ENCODE measurements at regions not wholly inside any gene's neighbourhood (a gene's known extent, or its start where the extent isn't known, plus 50 kb on each side); places are given as distances from the start of the nearest gene placed in this dataset.

DNA sequence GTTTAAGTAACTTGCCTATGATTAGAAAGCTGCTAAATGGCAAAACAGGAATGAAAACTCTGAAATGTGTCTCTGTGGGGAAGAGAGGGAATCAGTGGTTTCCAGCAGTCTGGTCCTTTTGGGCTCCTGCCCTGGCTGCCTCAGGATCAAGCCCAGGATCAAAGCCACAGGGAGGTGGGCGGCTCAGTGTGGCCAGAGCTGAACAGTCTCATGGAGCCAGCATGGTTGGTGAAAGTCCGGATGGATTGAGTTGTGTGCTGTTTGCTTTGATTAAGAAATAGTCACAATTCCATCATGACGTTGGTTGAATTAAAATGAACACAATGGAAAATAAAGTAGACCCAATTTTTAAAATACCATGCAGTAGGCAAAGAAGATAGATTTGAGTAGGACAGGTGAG lies 344.2 kb downstream of the LPIN1 start:
- no peak for TF ChIP-seq SUZ12 (IDR thresholded peaks at IDR 0.05; ENCODE audit: extremely low read depth, insufficient read depth, insufficient read length)
- no peak for TF ChIP-seq YY1 (IDR thresholded peaks at IDR 0.05; ENCODE audit: insufficient read depth, insufficient read length)
- no peak for TF ChIP-seq ZNF274 (IDR thresholded peaks at IDR 0.05; ENCODE audit: low read depth, low read length)

GRCh38 chr2:12091201-12091806 lies 344.9 kb downstream of the LPIN1 start:
- DNase-seq (ENCODE audit: low read depth, low spot score): no peak
- H3K36me3 ChIP-seq (ENCODE audit: insufficient read depth, insufficient read length, low read length): no peaks in the 10 kb centered on the region
- H3K4me3 ChIP-seq (ENCODE audit: insufficient read length, low read depth): no peak overlapping the region
- H3K4me1 ChIP-seq (ENCODE audit: insufficient read depth, insufficient read length): no peaks in the 10 kb centered on the region
- no peaks in the 10 kb centered on the region for H3K27me3 ChIP-seq (ENCODE audit: insufficient read depth, insufficient read length)
- H3K9me3 ChIP-seq (ENCODE audit: insufficient read depth, low read length): peaks cover 15% of the 10 kb centered on the region; the same call in 1 of the 2 replicates
- no peak for TF ChIP-seq YY1 (IDR thresholded peaks at IDR 0.05; ENCODE audit: insufficient read depth, insufficient read length)
- no peak for TF ChIP-seq ZNF274 (IDR thresholded peaks at IDR 0.05; ENCODE audit: low read depth, low read length)
- TF ChIP-seq SUZ12 (IDR thresholded peaks at IDR 0.05; ENCODE audit: extremely low read depth, insufficient read depth, insufficient read length): no peak
- no peak overlapping the region for H3K9ac ChIP-seq (ENCODE audit: insufficient read length, low read depth)

More for the DNA sequence above, 344.2 kb downstream of the LPIN1 start:
- no peak for DNase-seq (ENCODE audit: low read depth, low spot score)
- no peak overlapping the region for H3K4me3 ChIP-seq (ENCODE audit: insufficient read length, low read depth)
- no peaks in the 10 kb centered on the region for H3K4me1 ChIP-seq (ENCODE audit: insufficient read depth, insufficient read length)
- no peak overlapping the region for H3K9ac ChIP-seq (ENCODE audit: insufficient read length, low read depth)
- peaks cover 15% of the 10 kb centered on the region; the same call in 1 of the 2 replicates for H3K9me3 ChIP-seq (ENCODE audit: insufficient read depth, low read length)
- H3K36me3 ChIP-seq (ENCODE audit: insufficient read depth, insufficient read length, low read length): no peaks in the 10 kb centered on the region
- H3K27me3 ChIP-seq (ENCODE audit: insufficient read depth, insufficient read length): no peaks in the 10 kb centered on the region

DNA sequence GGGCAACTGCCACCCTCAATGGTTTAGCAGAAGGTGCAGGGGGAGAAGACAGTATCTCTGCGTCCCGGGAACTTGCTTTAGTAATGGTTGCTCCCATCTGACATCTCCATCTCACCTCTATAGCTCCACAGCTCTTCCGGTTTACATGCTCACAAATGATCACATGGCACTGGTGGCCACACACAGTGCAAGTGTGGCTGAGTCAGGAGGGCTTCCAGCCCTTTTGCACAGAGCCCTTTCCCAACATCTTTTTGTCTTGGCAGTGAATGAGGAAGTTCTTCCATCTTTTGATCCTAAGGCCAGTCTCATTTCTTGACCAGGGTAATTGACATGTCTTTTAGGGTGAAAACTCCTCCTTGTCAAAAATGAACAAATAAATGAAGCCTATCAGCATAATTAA lies 347.7 kb downstream of the LPIN1 start:
- Histone ChIP-seq H3K36me3 (ENCODE audit: insufficient read depth, insufficient read length, low read length) (no peaks in the 10 kb centered on the region), H3K4me1 (ENCODE audit: insufficient read depth, insufficient read length) (peaks cover 2% of the 10 kb centered on the region)
- TF ChIP-seq YY1 (IDR thresholded peaks at IDR 0.05; ENCODE audit: insufficient read depth, insufficient read length): no peak
- TF ChIP-seq SUZ12 (IDR thresholded peaks at IDR 0.05; ENCODE audit: extremely low read depth, insufficient read depth, insufficient read length): no peak
- no peak for TF ChIP-seq ZNF274 (IDR thresholded peaks at IDR 0.05; ENCODE audit: low read depth, low read length)

DNA sequence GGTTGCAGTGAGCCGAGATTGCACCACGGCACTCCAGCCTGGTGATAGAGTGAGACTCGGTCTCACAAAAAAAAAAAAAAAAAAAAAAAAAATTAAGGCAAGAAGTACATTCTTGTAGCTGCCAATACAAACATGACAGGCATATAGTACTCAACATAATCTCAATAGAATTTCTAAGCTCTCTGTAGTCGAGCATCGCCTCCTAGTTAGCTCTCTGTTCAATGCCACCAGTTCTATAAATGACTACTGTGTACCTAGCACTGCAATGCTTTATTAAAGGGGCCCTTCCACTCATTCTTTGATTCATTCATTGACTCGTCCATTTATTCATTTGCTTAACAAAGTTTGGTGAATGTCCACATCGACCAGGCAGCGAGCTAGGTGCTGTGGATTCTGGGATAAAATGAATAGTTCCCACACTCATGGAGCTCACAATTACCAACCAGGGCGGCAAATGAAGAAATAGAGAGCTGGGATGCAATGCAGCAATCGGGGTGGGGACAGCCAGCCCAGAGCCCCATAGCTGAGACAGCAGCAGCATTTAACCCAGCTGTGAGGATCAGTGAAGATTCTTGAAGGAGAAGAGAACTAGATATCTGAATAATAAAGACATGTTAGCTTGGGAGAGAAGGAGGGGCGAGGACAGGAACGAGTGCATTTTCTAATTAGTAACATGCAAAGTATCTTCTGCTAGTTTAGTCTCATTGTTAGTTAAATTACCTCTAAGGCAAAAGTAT lies 349.8 kb downstream of the LPIN1 start:
- Histone ChIP-seq H3K36me3 (ENCODE audit: insufficient read depth, insufficient read length, low read length) (no peaks in the 10 kb centered on the region), H3K9ac (ENCODE audit: insufficient read length, low read depth) (no peak overlapping the region), H3K4me3 (ENCODE audit: insufficient read length, low read depth) (no peak overlapping the region), H3K27me3 (ENCODE audit: insufficient read depth, insufficient read length) (no peaks in the 10 kb centered on the region), H3K9me3 (ENCODE audit: insufficient read depth, low read length) (no peaks in the 10 kb centered on the region), H3K4me1 (ENCODE audit: insufficient read depth, insufficient read length) (peaks cover 2% of the 10 kb centered on the region)
- DNase-seq (ENCODE audit: low read depth, low spot score): peak; percentile 84
- TF ChIP-seq ZNF274 (IDR thresholded peaks at IDR 0.05; ENCODE audit: low read depth, low read length): no peak
- TF ChIP-seq SUZ12 (IDR thresholded peaks at IDR 0.05; ENCODE audit: extremely low read depth, insufficient read depth, insufficient read length): no peak
- TF ChIP-seq YY1 (IDR thresholded peaks at IDR 0.05; ENCODE audit: insufficient read depth, insufficient read length): no peak

More for the DNA sequence above, 347.7 kb downstream of the LPIN1 start:
- no peak for DNase-seq (ENCODE audit: low read depth, low spot score)
- no peak overlapping the region for H3K9ac ChIP-seq (ENCODE audit: insufficient read length, low read depth)
- H3K4me3 ChIP-seq (ENCODE audit: insufficient read length, low read depth): no peak overlapping the region
- H3K27me3 ChIP-seq (ENCODE audit: insufficient read depth, insufficient read length): no peaks in the 10 kb centered on the region
- H3K9me3 ChIP-seq (ENCODE audit: insufficient read depth, low read length): no peaks in the 10 kb centered on the region

- no peaks in the 10 kb centered on the region for H3K36me3 ChIP-seq (ENCODE audit: insufficient read depth, insufficient read length, low read length)
- H3K4me1 ChIP-seq (ENCODE audit: insufficient read depth, insufficient read length): peaks cover 2% of the 10 kb centered on the region
- no peak overlapping the region for H3K4me3 ChIP-seq (ENCODE audit: insufficient read length, low read depth)
- no peak for DNase-seq (ENCODE audit: low read depth, low spot score)
- H3K9ac ChIP-seq (ENCODE audit: insufficient read length, low read depth): no peak overlapping the region
- TF ChIP-seq ZNF274 (IDR thresholded peaks at IDR 0.05; ENCODE audit: low read depth, low read length) (no peak), YY1 (IDR thresholded peaks at IDR 0.05; ENCODE audit: insufficient read depth, insufficient read length) (no peak), SUZ12 (IDR thresholded peaks at IDR 0.05; ENCODE audit: extremely low read depth, insufficient read depth, insufficient read length) (no peak)
- H3K27me3 ChIP-seq (ENCODE audit: insufficient read depth, insufficient read length): no peaks in the 10 kb centered on the region
- no peaks in the 10 kb centered on the region for H3K9me3 ChIP-seq (ENCODE audit: insufficient read depth, low read length)
Measured at GRCh38 chr2:12096788-12097449, 350.5 kb downstream of the LPIN1 start.

DNA sequence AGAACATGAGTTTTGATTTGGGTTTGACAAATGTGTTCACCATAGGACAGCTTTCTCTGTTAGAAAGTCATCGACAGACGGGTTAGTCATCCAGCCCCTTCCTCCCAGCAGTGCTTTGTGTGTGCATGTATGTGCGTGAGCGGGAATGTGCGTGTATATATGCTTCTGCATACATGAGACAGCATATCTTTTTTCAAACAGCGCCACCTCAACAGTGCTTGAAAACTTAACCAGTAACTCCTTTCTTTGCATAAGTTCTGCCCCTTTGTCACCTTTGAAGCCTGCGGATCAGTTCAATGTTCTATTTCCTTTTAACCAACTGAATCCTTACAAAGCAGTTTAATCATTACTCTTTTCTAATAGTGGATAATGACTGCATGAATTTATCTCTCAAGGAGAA lies 351.4 kb downstream of the LPIN1 start:
- DNase-seq (ENCODE audit: low read depth, low spot score): no peak
- Histone ChIP-seq H3K36me3 (ENCODE audit: insufficient read depth, insufficient read length, low read length) (no peaks in the 10 kb centered on the region), H3K9me3 (ENCODE audit: insufficient read depth, low read length) (no peaks in the 10 kb centered on the region), H3K4me1 (ENCODE audit: insufficient read depth, insufficient read length) (peaks cover 2% of the 10 kb centered on the region), H3K4me3 (ENCODE audit: insufficient read length, low read depth) (no peak overlapping the region), H3K9ac (ENCODE audit: insufficient read length, low read depth) (no peak overlapping the region), H3K27me3 (ENCODE audit: insufficient read depth, insufficient read length) (no peaks in the 10 kb centered on the region)
- TF ChIP-seq SUZ12 (IDR thresholded peaks at IDR 0.05; ENCODE audit: extremely low read depth, insufficient read depth, insufficient read length) (no peak), ZNF274 (IDR thresholded peaks at IDR 0.05; ENCODE audit: low read depth, low read length) (no peak), YY1 (IDR thresholded peaks at IDR 0.05; ENCODE audit: insufficient read depth, insufficient read length) (no peak)

DNA sequence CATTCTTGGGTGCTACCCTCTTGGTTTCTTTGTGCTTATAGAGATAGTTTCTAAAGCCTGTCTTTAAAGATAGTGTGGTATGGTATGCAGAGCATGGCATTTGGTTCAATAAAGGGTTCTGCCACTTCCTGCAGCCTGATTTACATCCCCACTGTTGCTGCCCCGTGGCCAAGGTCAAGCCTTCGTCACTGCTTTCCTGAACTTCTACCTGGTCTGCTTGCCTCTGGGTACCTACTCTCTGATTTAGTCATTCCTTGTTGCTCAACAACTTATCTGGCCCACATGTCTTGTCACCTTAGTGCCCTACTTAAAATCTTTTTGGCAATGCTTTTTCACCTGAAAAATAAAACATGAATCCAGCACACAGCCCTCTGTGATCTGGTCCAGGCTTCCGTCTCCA lies 352.9 kb downstream of the LPIN1 start:
- H3K27me3 ChIP-seq (ENCODE audit: insufficient read depth, insufficient read length): no peaks in the 10 kb centered on the region
- TF ChIP-seq YY1 (IDR thresholded peaks at IDR 0.05; ENCODE audit: insufficient read depth, insufficient read length) (no peak), SUZ12 (IDR thresholded peaks at IDR 0.05; ENCODE audit: extremely low read depth, insufficient read depth, insufficient read length) (no peak), ZNF274 (IDR thresholded peaks at IDR 0.05; ENCODE audit: low read depth, low read length) (no peak)
- H3K4me3 ChIP-seq (ENCODE audit: insufficient read length, low read depth): no peak overlapping the region
- H3K36me3 ChIP-seq (ENCODE audit: insufficient read depth, insufficient read length, low read length): no peaks in the 10 kb centered on the region
- H3K4me1 ChIP-seq (ENCODE audit: insufficient read depth, insufficient read length): peaks cover 2% of the 10 kb centered on the region
- no peaks in the 10 kb centered on the region for H3K9me3 ChIP-seq (ENCODE audit: insufficient read depth, low read length)
- DNase-seq (ENCODE audit: low read depth, low spot score): no peak
- H3K9ac ChIP-seq (ENCODE audit: insufficient read length, low read depth): no peak overlapping the region
